HepG2 (cell line): ENCODE measurements at regions not wholly inside any gene's neighbourhood (a gene's known extent, or its start where the extent isn't known, plus 50 kb on each side); places are given as distances from the start of the nearest gene placed in this dataset.
A peak's percentile ranks its signal among the peaks of the same experiment; 100 is the strongest.

Source experiments
- ATAC-seq: fragments of 200-7000 bp; cut with Tn5 transposase; 3 replicates; pipeline ENCODE4 v1.9.1; 2020; ENCODE audit warnings: mild to moderate bottlenecking, moderate library complexity
- BruUV-seq: library from RNA; stranded (reverse); fragments of 400-500 nt; replicated peaks from 2 replicates; lab custom pipeline; 2021; lab: Mats Ljungman, UMichigan
- CTCF ChIA-PET: fragments of 300-600 bp; formaldehyde crosslinking; extraction: SDS; loops from one replicate; lab custom pipeline; 2021; ENCODE audit warnings: low total read pairs, inconsistent platforms, low intra/inter-chr PET ratio; lab: Yijun Ruan, JAX
- POLR2A ChIA-PET: fragments of 350-600 bp; sonication (Branson Sonifier 250); formaldehyde crosslinking; loops from one replicate; lab custom pipeline; 2020; ENCODE audit warnings: antibody characterized with exemption, inconsistent platforms; lab: Yijun Ruan, JAX
- DNase-seq: peaks from one replicate; pipeline ENCODE4 v3.0.0-alpha.2; 2015; ENCODE audit warnings: low spot score
- FAIRE-seq: peaks from 3 replicates; lab custom pipeline; 2011; peaks lifted over from hg19 to GRCh38; lab: Jason Lieb, UNC
- H2AFZ ChIP-seq: one replicate; pipeline ENCODE4 v1.6.1; 2011; ENCODE audit warnings: low read length, inconsistent platforms
- H3K27ac ChIP-seq: fragments of 300-600 bp; 3 replicates; pipeline ENCODE4 v1.8.0; 2011; ENCODE audit warnings: mixed run types, mild to moderate bottlenecking, mixed read lengths, low read length, inconsistent platforms; ENCODE audit not compliant: insufficient read depth; ENCODE audit errors: extremely low read length
- H3K27me3 ChIP-seq, 2 experiments: fragments of 200-600 bp in 1 of 2; 2 replicates in 1 of 2; 3 replicates in 1 of 2; pipeline versions ENCODE4 v1.6.0 to v1.8.0; 2011; ENCODE audit warnings: low read length in 2 of 2, mild to moderate bottlenecking in 2 of 2, moderate library complexity in 2 of 2, inconsistent platforms in 1 of 2; ENCODE audit not compliant: insufficient read depth in 2 of 2, control insufficient read depth in 1 of 2
- H3K36me3 ChIP-seq, 2 experiments: fragments of 200-600 bp in 1 of 2; replicated peaks in 1 of 2; 2 replicates in 1 of 2; 3 replicates in 1 of 2; pipeline versions ENCODE4 v1.5.1 to v1.8.0; 2011; ENCODE audit warnings: low read length in 2 of 2, inconsistent platforms in 1 of 2; ENCODE audit not compliant: insufficient read depth in 2 of 2, control insufficient read depth in 1 of 2
- H3K4me1 ChIP-seq: 2 replicates; pipeline ENCODE4 v1.5.1; 2012; ENCODE audit warnings: low read length, inconsistent platforms; ENCODE audit not compliant: insufficient read depth
- H3K4me2 ChIP-seq: 2 replicates; pipeline ENCODE4 v1.6.0; 2011; ENCODE audit warnings: low read depth, low read length, inconsistent platforms
- H3K4me3 ChIP-seq, 3 experiments: fragments of 200-600 bp in 1 of 3; sonication (generic), shearing (Covaris generic) in 1 of 3; replicated peaks in 1 of 3; 2 replicates each; pipeline ENCODE4 v1.5.1; 2011 to 2016; ENCODE audit warnings: low read length in 3 of 3, inconsistent platforms in 2 of 3, low read depth in 2 of 3, mild to moderate bottlenecking in 2 of 3, control low read depth in 1 of 3, mixed read lengths in 1 of 3; ENCODE audit not compliant: insufficient read depth in 1 of 3
- H3K79me2 ChIP-seq: one replicate; pipeline ENCODE4 v1.6.1; 2011; ENCODE audit warnings: low read length, inconsistent platforms; ENCODE audit not compliant: insufficient read depth
- H3K9ac ChIP-seq: 2 replicates; pipeline ENCODE4 v1.6.0; 2011; ENCODE audit warnings: mild to moderate bottlenecking, low read depth, low read length, inconsistent platforms; ENCODE audit not compliant: insufficient read depth
- H3K9me3 ChIP-seq: 2 replicates; pipeline ENCODE4 v1.5.1; 2012; ENCODE audit warnings: mild to moderate bottlenecking, low read length
- H4K20me1 ChIP-seq: 2 replicates; pipeline ENCODE4 v1.6.0; 2011; ENCODE audit warnings: inconsistent platforms, mild to moderate bottlenecking, low read length, moderate library complexity; ENCODE audit not compliant: insufficient read depth
- CCDC6 ChIP-seq: sonication (generic); formaldehyde crosslinking; IDR thresholded peaks from 2 replicates; pipeline ENCODE4 v1.8.1; 2022; ENCODE audit warnings: mild to moderate bottlenecking, missing genetic modification reagents, moderate library complexity
- GFI1 ChIP-seq: sonication (generic); formaldehyde crosslinking; IDR thresholded peaks from 2 replicates; pipeline ENCODE4 v1.5.0; 2020; ENCODE audit warnings: missing genetic modification reagents, mild to moderate bottlenecking, borderline replicate concordance
- RORA ChIP-seq: sonication (generic); formaldehyde crosslinking; IDR thresholded peaks from 2 replicates; pipeline ENCODE4 v1.5.0; 2020; ENCODE audit warnings: mild to moderate bottlenecking, missing genetic modification reagents, moderate library complexity
- TARDBP ChIP-seq: sonication (generic); formaldehyde crosslinking; IDR thresholded peaks from 2 replicates; pipeline ENCODE4 v1.8.0; 2022; ENCODE audit warnings: mild to moderate bottlenecking, missing genetic modification reagents
- ZFY ChIP-seq: sonication (generic); formaldehyde crosslinking; IDR thresholded peaks from 2 replicates; pipeline ENCODE4 v1.4.0; 2020; ENCODE audit warnings: missing genetic modification reagents
- ZNF292 ChIP-seq: sonication (generic); formaldehyde crosslinking; IDR thresholded peaks from 2 replicates; pipeline ENCODE4 v1.8.1; 2022; ENCODE audit warnings: mild to moderate bottlenecking, low read depth, missing genetic modification reagents, borderline replicate concordance
- ZNF333 ChIP-seq: sonication (generic); formaldehyde crosslinking; IDR thresholded peaks from 2 replicates; pipeline ENCODE4 v1.4.0; 2020; ENCODE audit warnings: mild to moderate bottlenecking, missing genetic modification reagents, borderline replicate concordance
- ZNF496 ChIP-seq: sonication (generic); formaldehyde crosslinking; IDR thresholded peaks from 2 replicates; pipeline ENCODE4 v1.8.1; 2023; ENCODE audit warnings: mild to moderate bottlenecking, moderate library complexity, missing genetic modification reagents; ENCODE audit not compliant: insufficient replicate concordance
- ZNF501 ChIP-seq: sonication (generic); formaldehyde crosslinking; IDR thresholded peaks from 2 replicates; pipeline ENCODE4 v1.5.1; 2020; ENCODE audit warnings: mild to moderate bottlenecking, moderate library complexity, missing genetic modification reagents
- ZNF776 ChIP-seq: sonication (generic); formaldehyde crosslinking; IDR thresholded peaks from 2 replicates; pipeline ENCODE4 v1.4.0; 2020; ENCODE audit warnings: mild to moderate bottlenecking, missing genetic modification reagents
- WGBS: methylation state at CpG from one replicate; pipeline ENCODE4 v1.1.6; 2017; ENCODE audit warnings: low lambda C conversion rate; 5-methylcytosine and 5-hydroxymethylcytosine counted together
- in situ Hi-C: cut with HindIII; loops from 2 replicates; pipeline ENCODE4 v1.10.0; 2017; ENCODE audit warnings: low pct_unique_long_range_greater_than_20kb; ENCODE audit not compliant: extremely low pct_ligation_motif_present
- intact Hi-C: fragments of 100-400 bp; cut with micrococcal nuclease; formaldehyde crosslinking; loops from one replicate; pipeline ENCODE4 v1.10.0; 2022; ENCODE audit not compliant: unreplicated experiment
- TF ChIP-seq, protein P1 (sequence below): sonication (generic); formaldehyde crosslinking; IDR thresholded peaks from 2 replicates; pipeline ENCODE4 v1.5.0; 2020; ENCODE audit warnings: missing genetic modification reagents, mild to moderate bottlenecking, borderline replicate concordance
- TF ChIP-seq, protein P2 (sequence below): sonication (generic); formaldehyde crosslinking; IDR thresholded peaks from 2 replicates; pipeline ENCODE4 v1.4.0; 2020; ENCODE audit warnings: missing genetic modification reagents
- TF ChIP-seq, protein P3 (sequence below): sonication (generic); formaldehyde crosslinking; IDR thresholded peaks from 2 replicates; pipeline ENCODE4 v1.4.0; 2020; ENCODE audit warnings: missing genetic modification reagents, borderline replicate concordance
- TF ChIP-seq, protein P4 (sequence below), 2 experiments: sonication (generic) in 1 of 2; formaldehyde crosslinking in 1 of 2; IDR thresholded peaks; 2 replicates each; pipeline versions ENCODE4 v1.4.0 to v1.6.1; 2018 to 2020; ENCODE audit warnings: missing genetic modification reagents in 2 of 2, borderline replicate concordance in 1 of 2, low read depth in 1 of 2, mild to moderate bottlenecking in 1 of 2, missing biosample characterization in 1 of 2

DNA sequence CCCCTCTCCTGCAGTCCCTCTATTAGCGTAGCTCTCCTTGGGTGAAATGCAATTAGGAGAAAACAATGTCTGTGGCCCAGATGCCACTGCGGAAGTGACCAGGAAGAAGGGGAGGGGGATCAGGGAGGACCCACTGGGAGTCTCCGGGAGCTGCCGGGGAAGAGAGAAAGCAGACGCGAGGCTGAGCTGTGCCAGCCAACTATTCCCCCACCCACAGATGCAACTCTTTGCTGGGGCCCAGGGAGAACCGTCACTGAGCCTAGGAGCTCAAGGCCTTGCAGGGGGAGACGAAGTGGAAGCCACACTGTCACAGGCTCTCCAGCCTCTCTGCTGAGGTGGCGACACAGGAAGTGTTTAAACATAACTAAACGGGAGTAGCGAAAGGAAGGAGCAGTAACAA is 149.2 kb downstream of the BCOR start:
- H3K4me2 ChIP-seq = peak overlapping the region; percentile 55
- H3K9ac ChIP-seq = no peak overlapping the region
- no peak overlapping the region for H3K27ac ChIP-seq
- peak; percentile 63; the same call in 2 of the 3 replicates for ATAC-seq
- H3K4me1 ChIP-seq = peaks cover 19% of the 10 kb centered on the region
- FAIRE-seq = no peak
- H3K36me3 ChIP-seq = no peaks in the 10 kb centered on the region
- BruUV-seq = no TSS peak
- DNase-seq = no peak
- ChIA-PET POLR2A (no interaction called here), CTCF (no interaction called here)
- no peaks in the 10 kb centered on the region for H4K20me1 ChIP-seq
- in situ Hi-C loops (loop anchor here (25.0 kb wide), 1 partner anchor 314 kb away; no protein-coding TSS in a partner anchor), intact Hi-C loops (no loop called here)
- 24% methylated on average over 9 of the region's 11 CpGs for WGBS
- no peak overlapping the region for H2AFZ ChIP-seq
- no peaks in the 10 kb centered on the region for H3K79me2 ChIP-seq
- no peaks in the 10 kb centered on the region for H3K9me3 ChIP-seq
- peak overlapping the region in 1 of 3 experiments; percentile 23; a peak in 1 of 6 replicates for H3K4me3 ChIP-seq
- no peaks in the 10 kb centered on the region for H3K27me3 ChIP-seq
- TF ChIP-seq, protein P1, sequence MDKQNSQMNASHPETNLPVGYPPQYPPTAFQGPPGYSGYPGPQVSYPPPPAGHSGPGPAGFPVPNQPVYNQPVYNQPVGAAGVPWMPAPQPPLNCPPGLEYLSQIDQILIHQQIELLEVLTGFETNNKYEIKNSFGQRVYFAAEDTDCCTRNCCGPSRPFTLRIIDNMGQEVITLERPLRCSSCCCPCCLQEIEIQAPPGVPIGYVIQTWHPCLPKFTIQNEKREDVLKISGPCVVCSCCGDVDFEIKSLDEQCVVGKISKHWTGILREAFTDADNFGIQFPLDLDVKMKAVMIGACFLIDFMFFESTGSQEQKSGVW (CRISPR knock-in tag) = no peak
- no peak for TF ChIP-seq GFI1
- no peak for TF ChIP-seq TARDBP (CRISPR knock-in tag)
- TF ChIP-seq, protein P2, sequence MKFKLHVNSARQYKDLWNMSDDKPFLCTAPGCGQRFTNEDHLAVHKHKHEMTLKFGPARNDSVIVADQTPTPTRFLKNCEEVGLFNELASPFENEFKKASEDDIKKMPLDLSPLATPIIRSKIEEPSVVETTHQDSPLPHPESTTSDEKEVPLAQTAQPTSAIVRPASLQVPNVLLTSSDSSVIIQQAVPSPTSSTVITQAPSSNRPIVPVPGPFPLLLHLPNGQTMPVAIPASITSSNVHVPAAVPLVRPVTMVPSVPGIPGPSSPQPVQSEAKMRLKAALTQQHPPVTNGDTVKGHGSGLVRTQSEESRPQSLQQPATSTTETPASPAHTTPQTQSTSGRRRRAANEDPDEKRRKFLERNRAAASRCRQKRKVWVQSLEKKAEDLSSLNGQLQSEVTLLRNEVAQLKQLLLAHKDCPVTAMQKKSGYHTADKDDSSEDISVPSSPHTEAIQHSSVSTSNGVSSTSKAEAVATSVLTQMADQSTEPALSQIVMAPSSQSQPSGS (CRISPR knock-in tag) = no peak
- TF ChIP-seq ZNF496 (CRISPR knock-in tag) = no peak
- 0 out of 2 replicates have a peak, but pooled peaks have one; percentile 16 for TF ChIP-seq ZNF292 (CRISPR knock-in tag)
- TF ChIP-seq, protein P3, sequence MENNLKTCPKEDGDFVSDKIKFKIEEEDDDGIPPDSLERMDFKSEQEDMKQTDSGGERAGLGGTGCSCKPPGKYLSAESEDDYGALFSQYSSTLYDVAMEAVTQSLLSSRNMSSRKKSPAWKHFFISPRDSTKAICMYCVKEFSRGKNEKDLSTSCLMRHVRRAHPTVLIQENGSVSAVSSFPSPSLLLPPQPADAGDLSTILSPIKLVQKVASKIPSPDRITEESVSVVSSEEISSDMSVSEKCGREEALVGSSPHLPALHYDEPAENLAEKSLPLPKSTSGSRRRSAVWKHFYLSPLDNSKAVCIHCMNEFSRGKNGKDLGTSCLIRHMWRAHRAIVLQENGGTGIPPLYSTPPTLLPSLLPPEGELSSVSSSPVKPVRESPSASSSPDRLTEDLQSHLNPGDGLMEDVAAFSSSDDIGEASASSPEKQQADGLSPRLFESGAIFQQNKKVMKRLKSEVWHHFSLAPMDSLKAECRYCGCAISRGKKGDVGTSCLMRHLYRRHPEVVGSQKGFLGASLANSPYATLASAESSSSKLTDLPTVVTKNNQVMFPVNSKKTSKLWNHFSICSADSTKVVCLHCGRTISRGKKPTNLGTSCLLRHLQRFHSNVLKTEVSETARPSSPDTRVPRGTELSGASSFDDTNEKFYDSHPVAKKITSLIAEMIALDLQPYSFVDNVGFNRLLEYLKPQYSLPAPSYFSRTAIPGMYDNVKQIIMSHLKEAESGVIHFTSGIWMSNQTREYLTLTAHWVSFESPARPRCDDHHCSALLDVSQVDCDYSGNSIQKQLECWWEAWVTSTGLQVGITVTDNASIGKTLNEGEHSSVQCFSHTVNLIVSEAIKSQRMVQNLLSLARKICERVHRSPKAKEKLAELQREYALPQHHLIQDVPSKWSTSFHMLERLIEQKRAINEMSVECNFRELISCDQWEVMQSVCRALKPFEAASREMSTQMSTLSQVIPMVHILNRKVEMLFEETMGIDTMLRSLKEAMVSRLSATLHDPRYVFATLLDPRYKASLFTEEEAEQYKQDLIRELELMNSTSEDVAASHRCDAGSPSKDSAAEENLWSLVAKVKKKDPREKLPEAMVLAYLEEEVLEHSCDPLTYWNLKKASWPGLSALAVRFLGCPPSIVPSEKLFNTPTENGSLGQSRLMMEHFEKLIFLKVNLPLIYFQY (CRISPR knock-in tag) = no peak
- no peak for TF ChIP-seq ZNF333 (CRISPR knock-in tag)
- TF ChIP-seq, protein P4, sequence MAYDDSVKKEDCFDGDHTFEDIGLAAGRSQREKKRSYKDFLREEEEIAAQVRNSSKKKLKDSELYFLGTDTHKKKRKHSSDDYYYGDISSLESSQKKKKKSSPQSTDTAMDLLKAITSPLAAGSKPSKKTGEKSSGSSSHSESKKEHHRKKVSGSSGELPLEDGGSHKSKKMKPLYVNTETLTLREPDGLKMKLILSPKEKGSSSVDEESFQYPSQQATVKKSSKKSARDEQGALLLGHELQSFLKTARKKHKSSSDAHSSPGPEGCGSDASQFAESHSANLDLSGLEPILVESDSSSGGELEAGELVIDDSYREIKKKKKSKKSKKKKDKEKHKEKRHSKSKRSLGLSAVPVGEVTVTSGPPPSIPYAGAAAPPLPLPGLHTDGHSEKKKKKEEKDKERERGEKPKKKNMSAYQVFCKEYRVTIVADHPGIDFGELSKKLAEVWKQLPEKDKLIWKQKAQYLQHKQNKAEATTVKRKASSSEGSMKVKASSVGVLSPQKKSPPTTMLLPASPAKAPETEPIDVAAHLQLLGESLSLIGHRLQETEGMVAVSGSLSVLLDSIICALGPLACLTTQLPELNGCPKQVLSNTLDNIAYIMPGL (CRISPR knock-in tag; IDR thresholded peaks at IDR 0.05; ENCODE audit: borderline replicate concordance in 1 of 2, low read depth in 1 of 2) = no peak
- TF ChIP-seq ZFY (CRISPR knock-in tag) = peak; percentile 21; the same call in 1 of the 2 replicates
- no peak for TF ChIP-seq RORA
- no peak for TF ChIP-seq ZNF501 (CRISPR knock-in tag)
- no peak for TF ChIP-seq CCDC6 (CRISPR knock-in tag)
- TF ChIP-seq ZNF776 = no peak
